NCI-H1436 treated with DMSO at 0.1 percent for 48 hours (cell line): ENCODE measurements at regions not wholly inside any gene's neighbourhood (a gene's known extent, or its start where the extent isn't known, plus 50 kb on each side); places are given as distances from the start of the nearest gene placed in this dataset.

Experiments used
- DNase-seq: peaks from one replicate; lab custom pipeline; 2025; lab: John Stamatoyannopoulos, UW

GRCh38 chr15:25955628-25956027 is 92.5 kb upstream of the ATP10A start:
- DNase-seq: no peak

GRCh38 chr15:25954398-25954797 is 91.3 kb upstream of the ATP10A start:
- no peak for DNase-seq

- no peak for DNase-seq
Measured at GRCh38 chr15:25950014-25950413, 86.9 kb upstream of the ATP10A start.

- no peak for DNase-seq
Measured at GRCh38 chr15:25947323-25948314, 84.5 kb upstream of the ATP10A start.

- DNase-seq: no peak
Measured at GRCh38 chr15:25946241-25946805, 83.2 kb upstream of the ATP10A start.

- DNase-seq: no peak
Measured at GRCh38 chr15:25944386-25944785, 81.3 kb upstream of the ATP10A start.

- DNase-seq: no peak
Measured at GRCh38 chr15:25943831-25944230, 80.7 kb upstream of the ATP10A start.

- no peak for DNase-seq
Measured at GRCh38 chr15:25939122-25939521, 76.0 kb upstream of the ATP10A start.

- no peak for DNase-seq
Measured at GRCh38 chr15:25937796-25938195, 74.7 kb upstream of the ATP10A start.

GRCh38 chr15:25936004-25936403 is 72.9 kb upstream of the ATP10A start:
- no peak for DNase-seq

GRCh38 chr15:25933456-25934158 is 70.5 kb upstream of the ATP10A start:
- no peak for DNase-seq

GRCh38 chr15:25932696-25933095 is 69.6 kb upstream of the ATP10A start:
- DNase-seq: no peak

- no peak for DNase-seq
Measured at GRCh38 chr15:25931851-25932250, 68.7 kb upstream of the ATP10A start.

- DNase-seq: no peak
Measured at GRCh38 chr15:25930931-25931330, 67.8 kb upstream of the ATP10A start.
